B cell (primary cell): ENCODE measurements at regions not wholly inside any gene's neighbourhood (a gene's known extent, or its start where the extent isn't known, plus 50 kb on each side); places are given as distances from the start of the nearest gene placed in this dataset.

ENCODE experiments used
- ATAC-seq: fragments of 200-7000 bp; cut with Tn5 transposase; one replicate; pipeline ENCODE4 v1.10.0; 2021; ENCODE audit warnings: low read depth, mild to moderate bottlenecking, moderate number of reproducible peaks, moderate library complexity
- CTCF ChIA-PET: fragments of 350-600 bp; sonication (Branson Sonifier 250); formaldehyde crosslinking; loops from one replicate; lab custom pipeline; 2021; ENCODE audit warnings: antibody characterized with exemption, inconsistent platforms; lab: Charles Lee
- POLR2A ChIA-PET: fragments of 350-600 bp; sonication (Branson Sonifier 250); formaldehyde crosslinking; loops from one replicate; lab custom pipeline; 2021; ENCODE audit warnings: antibody characterized with exemption; lab: Charles Lee
- DNase-seq: peaks from one replicate; pipeline ENCODE4 v3.0.0; 2013
- H2AFZ ChIP-seq: 2 replicates; pipeline ENCODE4 v1.6.1; 2012; ENCODE audit warnings: mild to moderate bottlenecking, low read depth, low read length; ENCODE audit not compliant: insufficient read depth, poor library complexity, severe bottlenecking
- H3K27ac ChIP-seq, 2 donors: 1 replicate in 1 of 2; 2 replicates in 1 of 2; pipeline ENCODE4 v1.5.1; 2012 to 2013; ENCODE audit warnings: low read length in 2 of 2, mild to moderate bottlenecking in 2 of 2, moderate library complexity in 1 of 2
- H3K27me3 ChIP-seq, 4 experiments: fragments of 200-600 bp in 1 of 4; sonication (generic) in 1 of 4; replicated peaks in 1 of 4; 1 replicate in 2 of 4; 2 replicates in 2 of 4; pipeline versions ENCODE4 v1.6.1 to v1.7.0; 2013 to 2016; ENCODE audit warnings: low read length in 3 of 4, mild to moderate bottlenecking in 2 of 4, mixed read lengths in 1 of 4, moderate library complexity in 1 of 4; ENCODE audit not compliant: insufficient read depth in 4 of 4, control insufficient read depth in 3 of 4; ENCODE audit errors: control extremely low read depth in 1 of 4
- H3K36me3 ChIP-seq, 2 experiments: replicated peaks in 1 of 2; 1 replicate in 1 of 2; 2 replicates in 1 of 2; pipeline versions ENCODE4 v1.6.1 to v1.7.1; 2013; ENCODE audit warnings: low read length in 1 of 2; ENCODE audit not compliant: insufficient read depth in 2 of 2, control insufficient read depth in 1 of 2; ENCODE audit errors: control extremely low read depth in 1 of 2, extremely low read depth in 1 of 2
- H3K4me1 ChIP-seq, 2 donors: fragments of 200-600 bp in 1 of 2; sonication (generic) in 1 of 2; 1 replicate in 1 of 2; 2 replicates in 1 of 2; pipeline versions ENCODE4 v1.5.1 to v1.6.1; 2013 to 2017; ENCODE audit warnings: low read length in 2 of 2; ENCODE audit not compliant: control insufficient read depth in 2 of 2, insufficient read depth in 2 of 2
- H3K4me2 ChIP-seq: replicated peaks from 2 replicates; pipeline ENCODE3; 2012; ENCODE audit warnings: mild to moderate bottlenecking, low read depth, low read length; ENCODE audit not compliant: poor library complexity, severe bottlenecking
- H3K4me3 ChIP-seq, 5 experiments: fragments of 200-600 bp in 1 of 5; sonication (generic) in 1 of 5; 1 replicate in 3 of 5; 2 replicates in 2 of 5; pipeline versions ENCODE4 v1.5.1 to v1.7.0; 2011 to 2016; ENCODE audit warnings: low read length in 4 of 5, mild to moderate bottlenecking in 4 of 5, low read depth in 2 of 5, control low read depth in 1 of 5, moderate library complexity in 1 of 5; ENCODE audit not compliant: insufficient read depth in 1 of 5; ENCODE audit errors: control extremely low read depth in 1 of 5, extremely low read depth in 1 of 5
- H3K79me2 ChIP-seq: fragments of 200-600 bp; sonication (generic); one replicate; pipeline ENCODE4 v1.6.0; 2016; ENCODE audit warnings: low read length; ENCODE audit not compliant: control insufficient read depth, insufficient read depth
- H3K9ac ChIP-seq: fragments of 200-600 bp; sonication (generic); 2 replicates; pipeline ENCODE4 v1.6.1; 2017; ENCODE audit warnings: mild to moderate bottlenecking, low read length, moderate library complexity
- H3K9me3 ChIP-seq, 3 donors: one replicate each; pipeline versions ENCODE4 v1.6.1 to v1.7.1; 2013; ENCODE audit warnings: low read length in 2 of 3; ENCODE audit not compliant: control insufficient read depth in 2 of 3, insufficient read depth in 1 of 3; ENCODE audit errors: control extremely low read depth in 1 of 3
- H4K20me1 ChIP-seq: 2 replicates; pipeline ENCODE4 v1.6.0; 2012; ENCODE audit warnings: mild to moderate bottlenecking, low read length; ENCODE audit not compliant: insufficient read depth, control insufficient read depth, poor library complexity, severe bottlenecking
- H3K27ac Mint-ChIP-seq: one replicate; pipeline ENCODE4 v1.8.0; 2021; ENCODE audit warnings: mixed read lengths
- H3K27me3 Mint-ChIP-seq: one replicate; pipeline ENCODE4 v1.8.0; 2021; ENCODE audit warnings: mixed read lengths
- H3K4me1 Mint-ChIP-seq: one replicate; pipeline ENCODE4 v1.8.0; 2021; ENCODE audit warnings: mixed read lengths
- H3K4me3 Mint-ChIP-seq: one replicate; pipeline ENCODE4 v1.8.0; 2021; ENCODE audit warnings: mixed read lengths
- H3K9me3 Mint-ChIP-seq: one replicate; pipeline ENCODE4 v1.8.0; 2022; ENCODE audit warnings: mixed read lengths; ENCODE audit not compliant: insufficient read depth
- EZH2 ChIP-seq: IDR thresholded peaks from 2 replicates; pipeline ENCODE4 v1.6.1; 2012; ENCODE audit warnings: borderline replicate concordance, low read depth, mild to moderate bottlenecking, moderate library complexity, low read length; ENCODE audit not compliant: insufficient read depth, poor library complexity, severe bottlenecking
- WGBS: methylation state at CpG from one replicate; pipeline ENCODE4 v1.1.5; 2013; ENCODE audit warnings: missing lambda C conversion rate; ENCODE audit not compliant: insufficient coverage; 5-methylcytosine and 5-hydroxymethylcytosine counted together
- intact Hi-C: fragments of 100-400 bp; cut with micrococcal nuclease; formaldehyde crosslinking; loops from one replicate; pipeline ENCODE4 v1.10.0; 2022
- TF ChIP-seq, protein P1 (sequence below): fragments of 200-600 bp; IDR thresholded peaks from one replicate; pipeline ENCODE4 v1.8.0; 2022; ENCODE audit warnings: antibody characterized with exemption, mild to moderate bottlenecking

DNA sequence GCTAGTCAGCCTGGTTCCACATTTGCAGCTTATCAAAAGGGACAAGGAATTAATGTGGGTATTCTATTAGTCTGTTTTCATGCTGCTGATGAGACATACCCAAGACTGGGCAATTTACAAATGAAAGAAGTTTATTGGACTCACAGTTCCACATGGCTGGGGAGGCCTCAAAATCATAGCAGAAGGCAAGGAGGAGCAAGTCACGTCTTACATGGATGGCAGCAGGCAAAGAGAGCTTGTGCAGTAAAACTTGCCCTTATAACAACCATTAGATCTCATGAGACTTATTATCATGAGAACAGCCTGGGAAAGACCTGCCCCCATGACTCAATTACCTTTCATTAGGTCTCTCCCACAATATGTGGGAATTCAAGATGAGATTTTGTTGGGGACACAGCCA, 689.1 kb upstream of the MARCKS start:
- no peak overlapping the region for H3K4me2 ChIP-seq
- intact Hi-C loops = no loop called here
- H3K79me2 ChIP-seq = no peaks in the 10 kb centered on the region
- no peak overlapping the region for H3K9ac ChIP-seq
- H4K20me1 ChIP-seq = no peaks in the 10 kb centered on the region
- H3K27ac ChIP-seq = no peak overlapping the region
- peaks cover 4% of the 10 kb centered on the region for H3K9me3 Mint-ChIP-seq
- no peaks in the 10 kb centered on the region for H3K36me3 ChIP-seq
- no peak overlapping the region for H3K27ac Mint-ChIP-seq
- H3K27me3 ChIP-seq = no peaks in the 10 kb centered on the region
- TF ChIP-seq, protein P1, sequence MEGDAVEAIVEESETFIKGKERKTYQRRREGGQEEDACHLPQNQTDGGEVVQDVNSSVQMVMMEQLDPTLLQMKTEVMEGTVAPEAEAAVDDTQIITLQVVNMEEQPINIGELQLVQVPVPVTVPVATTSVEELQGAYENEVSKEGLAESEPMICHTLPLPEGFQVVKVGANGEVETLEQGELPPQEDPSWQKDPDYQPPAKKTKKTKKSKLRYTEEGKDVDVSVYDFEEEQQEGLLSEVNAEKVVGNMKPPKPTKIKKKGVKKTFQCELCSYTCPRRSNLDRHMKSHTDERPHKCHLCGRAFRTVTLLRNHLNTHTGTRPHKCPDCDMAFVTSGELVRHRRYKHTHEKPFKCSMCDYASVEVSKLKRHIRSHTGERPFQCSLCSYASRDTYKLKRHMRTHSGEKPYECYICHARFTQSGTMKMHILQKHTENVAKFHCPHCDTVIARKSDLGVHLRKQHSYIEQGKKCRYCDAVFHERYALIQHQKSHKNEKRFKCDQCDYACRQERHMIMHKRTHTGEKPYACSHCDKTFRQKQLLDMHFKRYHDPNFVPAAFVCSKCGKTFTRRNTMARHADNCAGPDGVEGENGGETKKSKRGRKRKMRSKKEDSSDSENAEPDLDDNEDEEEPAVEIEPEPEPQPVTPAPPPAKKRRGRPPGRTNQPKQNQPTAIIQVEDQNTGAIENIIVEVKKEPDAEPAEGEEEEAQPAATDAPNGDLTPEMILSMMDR = no peak
- no peak for TF ChIP-seq EZH2
- ATAC-seq = no peak
- no peak overlapping the region for H3K4me3 Mint-ChIP-seq
- no peak for DNase-seq
- POLR2A ChIA-PET = no interaction called here
- H3K27me3 Mint-ChIP-seq = no peaks in the 10 kb centered on the region
- CTCF ChIA-PET = no interaction called here
- H3K4me1 ChIP-seq = no peaks in the 10 kb centered on the region
- no peak overlapping the region for H2AFZ ChIP-seq
- WGBS = 60% methylated on average over 1 of the region's 1 CpG
- H3K4me1 Mint-ChIP-seq = no peaks in the 10 kb centered on the region
- H3K9me3 ChIP-seq = no peaks in the 10 kb centered on the region
- H3K4me3 ChIP-seq = no peak overlapping the region

DNA sequence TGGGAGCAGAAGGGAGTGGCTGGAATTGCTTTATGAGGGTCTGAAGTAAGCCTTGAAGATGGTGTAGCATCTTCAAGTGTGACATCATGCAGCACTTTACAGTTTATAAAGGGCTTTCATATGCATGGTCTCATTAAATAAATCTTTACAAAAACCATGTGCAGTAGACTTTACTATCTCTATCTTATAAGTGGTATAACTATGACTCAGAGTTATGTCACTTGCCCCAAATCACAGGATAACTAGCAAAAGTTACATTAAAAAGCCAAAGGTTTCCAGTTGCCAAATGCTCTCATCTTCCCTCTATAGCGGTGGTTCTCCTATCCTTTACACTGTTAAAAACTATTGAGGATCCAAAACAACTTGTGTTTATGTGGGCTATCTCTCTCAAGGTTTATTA, 687.7 kb upstream of the MARCKS start:
- Histone ChIP-seq H3K9me3 (no peaks in the 10 kb centered on the region), H3K36me3 (no peaks in the 10 kb centered on the region), H3K27me3 (no peaks in the 10 kb centered on the region), H3K4me3 (no peak overlapping the region), H3K4me2 (no peak overlapping the region), H2AFZ (no peak overlapping the region), H4K20me1 (no peaks in the 10 kb centered on the region), H3K9ac (no peak overlapping the region), H3K4me1 (no peaks in the 10 kb centered on the region), H3K79me2 (no peaks in the 10 kb centered on the region), H3K27ac (no peak overlapping the region)
- no peak for TF ChIP-seq EZH2
- TF ChIP-seq, protein P1 = no peak
- ChIA-PET POLR2A (no interaction called here), CTCF (no interaction called here)
- intact Hi-C loops = no loop called here
- no CpG with 5 or more reads among the region's 1 CpG for WGBS
- DNase-seq (no peak), ATAC-seq (no peak)
- Mint-ChIP-seq H3K9me3 (peaks cover 4% of the 10 kb centered on the region), H3K4me1 (no peaks in the 10 kb centered on the region), H3K27ac (no peak overlapping the region), H3K4me3 (no peak overlapping the region), H3K27me3 (no peaks in the 10 kb centered on the region)
